ENCODE measurements at regions not wholly inside any gene's neighbourhood (a gene's known extent, or its start where the extent isn't known, plus 50 kb on each side); places are given as distances from the start of the nearest gene placed in this dataset.

- TF ChIP-seq CTCF (conservative IDR thresholded peaks at IDR 0.05; ENCODE audit: control insufficient read depth, insufficient read depth, low read depth, low read length) = no peak
- no peak overlapping the region for H3K4me3 ChIP-seq (ENCODE audit: control insufficient read depth, low read depth, low read length)
- no peak for DNase-seq (ENCODE audit: low read depth)
Measured at GRCh38 chr2:51258301-51258700, 226.4 kb upstream of the NRXN1 start.

- H3K4me3 ChIP-seq (ENCODE audit: control insufficient read depth, low read depth, low read length) = no peak overlapping the region
- TF ChIP-seq CTCF (conservative IDR thresholded peaks at IDR 0.05; ENCODE audit: control insufficient read depth, insufficient read depth, low read depth, low read length) = no peak
- no peak for DNase-seq (ENCODE audit: low read depth)
Measured at GRCh38 chr2:51256736-51257135, 224.8 kb upstream of the NRXN1 start.

- no peak for DNase-seq (ENCODE audit: low read depth)
- TF ChIP-seq CTCF (conservative IDR thresholded peaks at IDR 0.05; ENCODE audit: control insufficient read depth, insufficient read depth, low read depth, low read length) = no peak
- H3K4me3 ChIP-seq (ENCODE audit: control insufficient read depth, low read depth, low read length) = no peak overlapping the region
Measured at GRCh38 chr2:51251356-51251755, 219.4 kb upstream of the NRXN1 start.

GRCh38 chr2:51247252-51247805 is 215.4 kb upstream of the NRXN1 start:
- TF ChIP-seq CTCF (conservative IDR thresholded peaks at IDR 0.05; ENCODE audit: control insufficient read depth, insufficient read depth, low read depth, low read length) = no peak
- no peak overlapping the region for H3K4me3 ChIP-seq (ENCODE audit: control insufficient read depth, low read depth, low read length)
- DNase-seq (ENCODE audit: low read depth) = no peak

GRCh38 chr2:51243892-51244535 is 212.1 kb upstream of the NRXN1 start:
- DNase-seq (ENCODE audit: low read depth) = no peak
- H3K4me3 ChIP-seq (ENCODE audit: control insufficient read depth, low read depth, low read length) = no peak overlapping the region
- no peak for TF ChIP-seq CTCF (conservative IDR thresholded peaks at IDR 0.05; ENCODE audit: control insufficient read depth, insufficient read depth, low read depth, low read length)

- DNase-seq (ENCODE audit: low read depth) = no peak
- no peak overlapping the region for H3K4me3 ChIP-seq (ENCODE audit: control insufficient read depth, low read depth, low read length)
- TF ChIP-seq CTCF (conservative IDR thresholded peaks at IDR 0.05; ENCODE audit: control insufficient read depth, insufficient read depth, low read depth, low read length) = no peak
Measured at GRCh38 chr2:51237626-51238271, 205.8 kb upstream of the NRXN1 start.
